ENCODE measurements at regions not wholly inside any gene's neighbourhood (a gene's known extent, or its start where the extent isn't known, plus 50 kb on each side); places are given as distances from the start of the nearest gene placed in this dataset.
"Not testable (repeated sequence)": the region's sequence is repeated elsewhere in the genome, so short reads cannot be mapped to it uniquely, and the experiment has no call there.

DNA sequence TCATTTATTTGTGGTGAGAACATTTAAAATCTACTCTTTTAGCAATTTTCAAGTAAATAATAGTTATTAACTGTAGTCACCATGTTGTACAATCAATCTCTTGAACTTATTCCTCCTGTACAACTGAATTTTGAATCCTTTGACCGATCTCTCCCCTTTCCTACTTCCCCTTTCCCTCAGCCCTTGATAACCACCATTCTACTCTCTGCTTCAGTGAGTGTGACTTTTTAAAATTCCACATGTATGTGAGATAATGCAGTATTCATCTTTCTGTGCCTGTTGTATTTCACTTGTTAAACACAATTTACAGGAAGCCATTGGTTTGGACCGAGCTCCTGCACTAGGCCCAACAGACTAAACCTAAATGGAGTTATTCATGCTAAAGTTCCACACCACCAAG is 458.9 kb upstream of the PDE3A start:
- no peak overlapping the region for H3K27ac ChIP-seq (ENCODE audit: low read depth, low read length)
- H3K36me3 ChIP-seq (ENCODE audit: control insufficient read depth, insufficient read depth, low read length), result no peaks in the 10 kb centered on the region
- H3K4me3 ChIP-seq (ENCODE audit: low read depth, low read length), result no peak overlapping the region
- H3K4me1 ChIP-seq (ENCODE audit: control insufficient read depth, insufficient read depth, low read length), result peaks cover 10% of the 10 kb centered on the region
- no peaks in the 10 kb centered on the region for H3K9me3 ChIP-seq (ENCODE audit: control insufficient read depth, insufficient read depth, low read length)
- H3K27me3 ChIP-seq (ENCODE audit: control insufficient read depth, insufficient read depth, low read length), result no peaks in the 10 kb centered on the region
- no peak overlapping the region for H3K9ac ChIP-seq (ENCODE audit: low read depth, low read length)

DNA sequence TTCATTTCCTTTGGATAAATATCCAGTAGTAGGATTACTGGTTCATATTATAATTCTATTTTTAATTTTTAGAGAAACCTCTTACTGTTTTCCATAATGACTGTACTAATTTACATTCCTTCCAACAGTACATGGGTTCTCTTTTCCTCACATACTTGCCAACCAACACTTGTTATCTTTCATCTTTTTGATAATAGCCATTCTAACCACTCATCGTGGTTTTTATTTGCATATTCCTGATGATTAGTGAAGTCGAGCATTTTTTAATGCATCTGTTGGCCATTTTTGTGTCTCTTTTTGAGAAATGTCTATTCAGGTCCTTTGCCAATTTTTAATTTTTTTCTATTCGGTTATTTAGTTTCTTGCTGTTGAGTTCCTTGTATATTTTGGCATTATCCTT is 457.7 kb upstream of the PDE3A start:
- Histone ChIP-seq H3K4me1 (ENCODE audit: control insufficient read depth, insufficient read depth, low read length) (peaks cover 23% of the 10 kb centered on the region), H3K27me3 (ENCODE audit: control insufficient read depth, insufficient read depth, low read length) (no peaks in the 10 kb centered on the region), H3K4me3 (ENCODE audit: low read depth, low read length) (no peak overlapping the region), H3K9ac (ENCODE audit: low read depth, low read length) (no peak overlapping the region), H3K36me3 (ENCODE audit: control insufficient read depth, insufficient read depth, low read length) (no peaks in the 10 kb centered on the region), H3K27ac (ENCODE audit: low read depth, low read length) (no peak overlapping the region), H3K9me3 (ENCODE audit: control insufficient read depth, insufficient read depth, low read length) (no peaks in the 10 kb centered on the region)

DNA sequence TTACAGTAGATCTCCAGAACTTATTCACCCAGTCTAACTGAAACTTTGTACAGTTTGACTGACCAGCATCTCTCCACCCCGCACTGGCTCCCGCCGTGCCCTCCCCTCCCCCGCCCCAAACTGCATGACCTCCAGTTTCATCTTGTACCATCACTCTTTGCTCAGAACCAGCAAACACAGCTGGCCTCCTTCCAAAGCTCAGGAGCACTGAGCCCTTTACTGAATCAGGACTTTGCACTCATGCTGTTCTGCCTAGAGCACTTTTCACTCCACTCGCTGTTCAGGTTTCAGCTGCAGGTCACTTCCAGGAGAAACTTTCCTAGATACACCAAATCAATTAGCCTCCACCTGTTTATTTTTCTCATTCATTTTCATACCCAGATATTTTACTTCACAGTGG is 455.3 kb upstream of the PDE3A start:
- Histone ChIP-seq H3K27me3 (ENCODE audit: control insufficient read depth, insufficient read depth, low read length) (no peaks in the 10 kb centered on the region), H3K4me3 (ENCODE audit: low read depth, low read length) (no peak overlapping the region), H3K27ac (ENCODE audit: low read depth, low read length) (no peak overlapping the region), H3K4me1 (ENCODE audit: control insufficient read depth, insufficient read depth, low read length) (peaks cover 31% of the 10 kb centered on the region), H3K9ac (ENCODE audit: low read depth, low read length) (no peak overlapping the region), H3K36me3 (ENCODE audit: control insufficient read depth, insufficient read depth, low read length) (no peaks in the 10 kb centered on the region), H3K9me3 (ENCODE audit: control insufficient read depth, insufficient read depth, low read length) (no peaks in the 10 kb centered on the region)

DNA sequence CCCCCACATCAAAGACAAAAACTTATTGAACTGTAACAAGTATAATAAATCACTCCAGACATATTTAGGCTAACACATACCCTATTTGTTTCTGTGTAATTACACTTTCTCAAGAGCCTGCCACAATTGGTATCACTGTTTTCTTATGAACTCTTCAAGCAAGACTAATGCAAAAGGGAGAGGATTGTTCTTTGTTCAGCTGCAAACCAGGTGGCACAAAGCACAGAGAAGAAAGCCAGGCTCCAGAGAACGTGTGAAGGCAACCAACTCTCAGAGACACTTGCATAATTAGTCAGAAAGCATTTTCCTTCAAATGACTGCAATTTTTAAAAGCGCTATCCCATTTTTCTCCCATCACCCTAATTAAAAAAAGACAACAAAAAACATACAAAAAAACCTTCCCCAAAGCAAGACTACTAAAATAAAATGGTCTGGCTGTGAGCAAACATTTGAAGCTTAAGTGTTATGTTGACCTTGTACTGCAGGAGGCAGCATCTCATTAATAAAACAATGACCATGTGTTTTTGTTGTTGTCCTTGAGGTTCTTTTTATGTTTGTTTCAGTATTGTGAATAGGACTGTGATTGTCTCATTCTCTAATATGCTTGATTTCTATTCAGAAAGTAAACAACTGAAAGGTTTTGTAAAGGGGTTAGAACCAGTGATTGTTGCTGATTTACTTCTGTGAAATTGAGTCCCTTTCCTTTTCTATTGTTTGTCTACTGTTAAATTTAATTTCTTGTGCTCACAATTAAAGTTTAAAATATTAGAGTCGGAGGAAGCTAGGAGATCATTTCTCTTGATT is 452.7 kb upstream of the PDE3A start:
- H3K36me3 ChIP-seq (ENCODE audit: control insufficient read depth, insufficient read depth, low read length), result no peaks in the 10 kb centered on the region
- H3K9ac ChIP-seq (ENCODE audit: low read depth, low read length), result no peak overlapping the region; the same call in 1 of the 2 replicates
- H3K27me3 ChIP-seq (ENCODE audit: control insufficient read depth, insufficient read depth, low read length), result no peaks in the 10 kb centered on the region
- peaks cover 31% of the 10 kb centered on the region for H3K4me1 ChIP-seq (ENCODE audit: control insufficient read depth, insufficient read depth, low read length)
- H3K27ac ChIP-seq (ENCODE audit: low read depth, low read length), result peak overlapping the region; percentile 71
- H3K4me3 ChIP-seq (ENCODE audit: low read depth, low read length), result no peak overlapping the region
- H3K9me3 ChIP-seq (ENCODE audit: control insufficient read depth, insufficient read depth, low read length), result no peaks in the 10 kb centered on the region

DNA sequence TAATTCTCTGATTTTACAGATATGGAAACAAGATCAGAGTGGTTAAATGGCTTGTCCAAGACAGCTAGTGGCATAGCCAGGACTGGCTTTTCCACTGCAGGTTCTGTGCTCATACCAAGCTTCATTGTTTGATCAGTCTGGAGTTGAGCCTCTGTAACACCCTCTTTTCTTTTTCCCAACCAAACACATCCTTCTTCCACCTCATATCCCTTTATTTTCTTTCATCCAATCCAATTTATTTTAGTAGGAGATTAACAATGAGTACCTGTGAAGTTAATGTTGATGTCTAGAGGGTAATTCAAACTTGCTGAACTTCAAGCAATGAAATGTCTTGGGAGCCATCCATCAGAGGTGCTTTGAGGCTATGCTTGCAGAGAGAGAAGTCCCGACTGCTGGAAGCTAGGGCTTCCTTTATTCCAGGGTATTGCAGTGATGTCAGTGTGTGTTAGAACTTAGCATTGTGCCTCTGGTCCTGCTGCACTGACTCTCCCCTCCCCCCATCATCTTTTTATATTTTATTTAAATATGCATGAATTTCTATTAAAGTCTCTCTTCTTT is 452.1 kb upstream of the PDE3A start:
- no peak overlapping the region for H3K4me3 ChIP-seq (ENCODE audit: low read depth, low read length)
- peak overlapping the region; percentile 63 for H3K27ac ChIP-seq (ENCODE audit: low read depth, low read length)
- H3K9ac ChIP-seq (ENCODE audit: low read depth, low read length), result no peak overlapping the region

GRCh38 chr12:19916974-19917373 is 451.4 kb upstream of the PDE3A start:
- no peaks in the 10 kb centered on the region for H3K9me3 ChIP-seq (ENCODE audit: control insufficient read depth, insufficient read depth, low read length)
- no peak overlapping the region for H3K27ac ChIP-seq (ENCODE audit: low read depth, low read length)
- H3K36me3 ChIP-seq (ENCODE audit: control insufficient read depth, insufficient read depth, low read length), result no peaks in the 10 kb centered on the region
- no peaks in the 10 kb centered on the region for H3K27me3 ChIP-seq (ENCODE audit: control insufficient read depth, insufficient read depth, low read length)
- H3K4me3 ChIP-seq (ENCODE audit: low read depth, low read length), result no peak overlapping the region
- H3K4me1 ChIP-seq (ENCODE audit: control insufficient read depth, insufficient read depth, low read length), result peaks cover 31% of the 10 kb centered on the region
- no peak overlapping the region for H3K9ac ChIP-seq (ENCODE audit: low read depth, low read length)

More for the DNA sequence above, 452.1 kb upstream of the PDE3A start:
- Histone ChIP-seq H3K36me3 (ENCODE audit: control insufficient read depth, insufficient read depth, low read length) (no peaks in the 10 kb centered on the region), H3K4me1 (ENCODE audit: control insufficient read depth, insufficient read depth, low read length) (peaks cover 31% of the 10 kb centered on the region), H3K9me3 (ENCODE audit: control insufficient read depth, insufficient read depth, low read length) (no peaks in the 10 kb centered on the region), H3K27me3 (ENCODE audit: control insufficient read depth, insufficient read depth, low read length) (no peaks in the 10 kb centered on the region)

DNA sequence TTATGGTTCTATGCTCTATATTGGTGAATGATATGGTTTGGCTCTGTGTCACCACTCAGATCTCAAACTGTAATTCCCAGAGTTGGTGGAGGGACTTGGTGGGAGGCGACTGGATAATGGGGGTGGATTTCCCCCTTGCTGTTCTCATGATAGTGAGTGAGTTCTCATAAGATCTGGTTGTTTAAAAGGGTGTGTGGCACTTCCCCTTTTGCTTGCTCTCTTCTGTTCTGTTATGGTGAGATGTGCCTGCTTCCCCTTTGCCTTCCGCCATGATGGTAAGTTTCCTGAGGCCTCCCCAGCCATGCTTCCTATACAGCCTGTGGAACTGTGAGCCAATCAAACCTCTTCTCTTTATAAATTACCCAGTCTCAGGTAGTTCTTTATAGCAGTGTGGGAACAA is 446.6 kb upstream of the PDE3A start:
- H3K9ac ChIP-seq (ENCODE audit: low read depth, low read length); H3K36me3 ChIP-seq (ENCODE audit: control insufficient read depth, insufficient read depth, low read length); H3K4me3 ChIP-seq (ENCODE audit: low read depth, low read length); H3K9me3 ChIP-seq (ENCODE audit: control insufficient read depth, insufficient read depth, low read length); H3K27ac ChIP-seq (ENCODE audit: low read depth, low read length); H3K27me3 ChIP-seq (ENCODE audit: control insufficient read depth, insufficient read depth, low read length); H3K4me1 ChIP-seq (ENCODE audit: control insufficient read depth, insufficient read depth, low read length): not testable (repeated sequence)

DNA sequence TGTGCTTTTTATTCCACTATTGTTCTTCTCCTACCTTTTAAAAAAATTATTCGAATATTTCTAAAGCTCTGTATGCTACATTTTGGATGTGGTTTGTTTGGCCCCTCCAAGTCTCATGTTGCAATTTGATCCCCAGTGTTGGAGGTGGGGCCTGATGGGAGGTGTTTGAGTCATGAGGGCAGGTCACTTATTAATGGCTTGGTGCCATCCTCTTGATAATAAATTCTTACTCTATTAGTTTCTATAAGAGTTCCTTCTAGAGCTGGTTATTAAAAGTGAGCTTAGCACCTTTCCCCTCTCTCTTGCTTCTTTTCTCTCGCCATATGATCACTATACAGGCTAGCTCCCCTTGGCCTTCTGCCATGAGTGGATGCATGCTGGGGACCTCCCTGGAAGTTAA is 445.6 kb upstream of the PDE3A start:
- no peaks in the 10 kb centered on the region for H3K27me3 ChIP-seq (ENCODE audit: control insufficient read depth, insufficient read depth, low read length)
- H3K36me3 ChIP-seq (ENCODE audit: control insufficient read depth, insufficient read depth, low read length), result no peaks in the 10 kb centered on the region
- no peak overlapping the region for H3K4me3 ChIP-seq (ENCODE audit: low read depth, low read length)

DNA sequence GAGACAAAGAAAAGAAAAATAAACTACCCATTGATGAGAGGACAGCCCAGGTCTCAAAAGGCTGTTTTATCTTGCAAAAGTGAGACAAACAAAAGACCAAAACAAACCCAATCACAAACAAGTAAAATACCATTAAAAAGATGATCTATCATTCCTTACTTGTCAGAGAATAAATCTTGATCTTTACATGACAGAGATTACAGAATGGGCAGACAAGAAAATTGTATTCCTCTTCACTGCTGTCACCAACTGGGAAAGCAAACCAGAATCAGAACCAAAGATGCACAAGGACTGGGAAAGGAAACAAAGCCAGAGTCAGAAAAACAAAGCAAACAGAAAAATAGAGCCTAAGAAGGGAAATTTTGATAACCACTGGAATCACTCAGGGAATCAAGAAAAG is 444.0 kb upstream of the PDE3A start:
- H3K4me3 ChIP-seq (ENCODE audit: low read depth, low read length), result no peak overlapping the region
- no peak overlapping the region for H3K27ac ChIP-seq (ENCODE audit: low read depth, low read length)
- H3K9me3 ChIP-seq (ENCODE audit: control insufficient read depth, insufficient read depth, low read length), result no peaks in the 10 kb centered on the region
- H3K27me3 ChIP-seq (ENCODE audit: control insufficient read depth, insufficient read depth, low read length), result no peaks in the 10 kb centered on the region
- no peaks in the 10 kb centered on the region for H3K36me3 ChIP-seq (ENCODE audit: control insufficient read depth, insufficient read depth, low read length)
- no peak overlapping the region for H3K9ac ChIP-seq (ENCODE audit: low read depth, low read length)
- H3K4me1 ChIP-seq (ENCODE audit: control insufficient read depth, insufficient read depth, low read length), result peaks cover 8% of the 10 kb centered on the region; the same call in 1 of the 2 replicates

More for the DNA sequence above, 445.6 kb upstream of the PDE3A start:
- Histone ChIP-seq H3K9me3 (ENCODE audit: control insufficient read depth, insufficient read depth, low read length) (no peaks in the 10 kb centered on the region), H3K9ac (ENCODE audit: low read depth, low read length) (no peak overlapping the region), H3K27ac (ENCODE audit: low read depth, low read length) (no peak overlapping the region), H3K4me1 (ENCODE audit: control insufficient read depth, insufficient read depth, low read length) (peaks cover 8% of the 10 kb centered on the region; the same call in 1 of the 2 replicates)

DNA sequence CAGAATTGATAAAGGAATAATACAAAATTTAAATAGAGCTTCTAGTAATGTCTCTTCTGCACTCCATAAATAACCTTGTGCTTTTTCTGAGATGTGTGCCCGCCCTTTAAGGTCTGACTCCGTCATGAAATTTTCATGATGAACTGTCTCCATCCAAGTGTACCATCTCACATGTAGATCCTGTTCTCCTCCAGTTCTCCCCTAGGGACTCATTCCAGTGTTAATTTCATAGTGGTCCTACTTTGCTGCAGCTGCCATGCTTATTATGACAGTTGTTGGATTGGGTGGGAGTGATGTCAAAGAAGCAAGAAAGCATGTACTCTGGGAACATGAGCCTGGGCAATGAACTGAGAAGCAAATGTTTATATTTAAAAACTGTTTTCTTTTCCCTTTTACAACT is 442.5 kb upstream of the PDE3A start:
- Histone ChIP-seq H3K4me3 (ENCODE audit: low read depth, low read length) (no peak overlapping the region), H3K4me1 (ENCODE audit: control insufficient read depth, insufficient read depth, low read length) (peaks cover 8% of the 10 kb centered on the region; the same call in 1 of the 2 replicates), H3K27ac (ENCODE audit: low read depth, low read length) (no peak overlapping the region), H3K27me3 (ENCODE audit: control insufficient read depth, insufficient read depth, low read length) (no peaks in the 10 kb centered on the region), H3K36me3 (ENCODE audit: control insufficient read depth, insufficient read depth, low read length) (no peaks in the 10 kb centered on the region), H3K9ac (ENCODE audit: low read depth, low read length) (no peak overlapping the region), H3K9me3 (ENCODE audit: control insufficient read depth, insufficient read depth, low read length) (no peaks in the 10 kb centered on the region)

GRCh38 chr12:19926266-19926665 is 442.1 kb upstream of the PDE3A start:
- Histone ChIP-seq H3K27ac (ENCODE audit: low read depth, low read length) (no peak overlapping the region), H3K4me1 (ENCODE audit: control insufficient read depth, insufficient read depth, low read length) (peaks cover 8% of the 10 kb centered on the region; the same call in 1 of the 2 replicates), H3K36me3 (ENCODE audit: control insufficient read depth, insufficient read depth, low read length) (no peaks in the 10 kb centered on the region), H3K4me3 (ENCODE audit: low read depth, low read length) (no peak overlapping the region), H3K27me3 (ENCODE audit: control insufficient read depth, insufficient read depth, low read length) (no peaks in the 10 kb centered on the region), H3K9ac (ENCODE audit: low read depth, low read length) (no peak overlapping the region), H3K9me3 (ENCODE audit: control insufficient read depth, insufficient read depth, low read length) (no peaks in the 10 kb centered on the region)

All from HUES48 (cell line).